Inflammatory macrophage treated with lipopolysaccharide for 1 hour (primary cell): ENCODE measurements at regions not wholly inside any gene's neighbourhood (a gene's known extent, or its start where the extent isn't known, plus 50 kb on each side); places are given as distances from the start of the nearest gene placed in this dataset.

Experiments used
- DNase-seq, 2 donors: peaks; one replicate each; pipeline ENCODE4 v3.0.0-alpha.2; 2020 to 2022

GRCh38 chr1:87636198-87636892 lies 307.7 kb downstream of the LMO4 start:
- DNase-seq, result no peak

- no peak for DNase-seq
Measured at GRCh38 chr1:87638636-87639035, 310.0 kb downstream of the LMO4 start.

GRCh38 chr1:87641996-87642395 lies 313.3 kb downstream of the LMO4 start:
- DNase-seq, result no peak

- DNase-seq, result no peak
Measured at GRCh38 chr1:87642581-87643221, 314.0 kb downstream of the LMO4 start.

GRCh38 chr1:87644033-87644578 lies 315.4 kb downstream of the LMO4 start:
- DNase-seq, result no peak

GRCh38 chr1:87644579-87645190 lies 316.0 kb downstream of the LMO4 start:
- no peak for DNase-seq

- DNase-seq, result no peak
Measured at GRCh38 chr1:87647430-87648177, 318.9 kb downstream of the LMO4 start.

GRCh38 chr1:87648323-87649119 lies 319.8 kb downstream of the LMO4 start:
- DNase-seq, result no peak

GRCh38 chr1:87650306-87650705 lies 321.6 kb downstream of the LMO4 start:
- no peak for DNase-seq

GRCh38 chr1:87652176-87652575 lies 323.5 kb downstream of the LMO4 start:
- DNase-seq, result no peak

GRCh38 chr1:87665151-87665550 lies 336.5 kb downstream of the LMO4 start:
- DNase-seq, result no peak

GRCh38 chr1:87666681-87667080 lies 338.0 kb downstream of the LMO4 start:
- DNase-seq, result no peak

- DNase-seq, result no peak
Measured at GRCh38 chr1:87669674-87670073, 341.0 kb downstream of the LMO4 start.

- DNase-seq, result no peak
Measured at GRCh38 chr1:87673309-87673708, 344.6 kb downstream of the LMO4 start.

- no peak for DNase-seq
Measured at GRCh38 chr1:87673748-87674147, 345.1 kb downstream of the LMO4 start.

- no peak for DNase-seq
Measured at GRCh38 chr1:87674791-87675190, 346.1 kb downstream of the LMO4 start.

GRCh38 chr1:87678266-87678665 lies 349.6 kb downstream of the LMO4 start:
- no peak for DNase-seq

GRCh38 chr1:87682565-87682964 lies 353.9 kb downstream of the LMO4 start:
- DNase-seq, result no peak

- DNase-seq, result peak; percentile 6 to 17
Measured at GRCh38 chr1:87683196-87683956, 354.7 kb downstream of the LMO4 start.

- no peak for DNase-seq
Measured at GRCh38 chr1:87684194-87684593, 355.5 kb downstream of the LMO4 start.

- no peak for DNase-seq
Measured at GRCh38 chr1:87684713-87685205, 356.1 kb downstream of the LMO4 start.
